ENCODE measurements at regions not wholly inside any gene's neighbourhood (a gene's known extent, or its start where the extent isn't known, plus 50 kb on each side); places are given as distances from the start of the nearest gene placed in this dataset.

DNA sequence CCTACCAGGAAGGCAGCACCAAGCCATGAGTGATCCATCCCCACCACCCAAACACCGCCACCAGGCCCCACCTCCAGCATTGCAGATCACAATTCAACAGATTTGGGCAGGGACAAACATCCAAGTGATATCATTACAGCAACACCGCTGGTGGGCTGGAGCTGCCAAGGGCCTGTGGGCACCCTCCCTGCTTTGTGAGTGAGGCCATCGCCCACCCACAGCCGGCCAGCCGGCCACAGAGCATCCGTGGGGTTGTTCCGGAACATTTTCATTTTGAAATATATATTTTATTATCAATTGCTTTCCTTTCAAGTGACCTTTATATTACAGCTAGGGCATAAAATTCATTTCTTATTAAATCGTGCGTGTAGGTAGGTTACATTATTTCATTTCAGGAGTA, 286.0 kb upstream of the CDH4 start:
- DNase-seq (ENCODE audit: low read depth, low spot score): no peak
- TF ChIP-seq POLR2AphosphoS5 (IDR thresholded peaks at IDR 0.05; ENCODE audit: low read depth, low read length) (no peak), TCF7L2 (IDR thresholded peaks at IDR 0.05; ENCODE audit: low read depth, low read length) (no peak), SIN3A (IDR thresholded peaks at IDR 0.05; ENCODE audit: borderline replicate concordance, insufficient read depth, low read depth, low read length) (no peak)
- TF ChIP-seq, protein P1, sequence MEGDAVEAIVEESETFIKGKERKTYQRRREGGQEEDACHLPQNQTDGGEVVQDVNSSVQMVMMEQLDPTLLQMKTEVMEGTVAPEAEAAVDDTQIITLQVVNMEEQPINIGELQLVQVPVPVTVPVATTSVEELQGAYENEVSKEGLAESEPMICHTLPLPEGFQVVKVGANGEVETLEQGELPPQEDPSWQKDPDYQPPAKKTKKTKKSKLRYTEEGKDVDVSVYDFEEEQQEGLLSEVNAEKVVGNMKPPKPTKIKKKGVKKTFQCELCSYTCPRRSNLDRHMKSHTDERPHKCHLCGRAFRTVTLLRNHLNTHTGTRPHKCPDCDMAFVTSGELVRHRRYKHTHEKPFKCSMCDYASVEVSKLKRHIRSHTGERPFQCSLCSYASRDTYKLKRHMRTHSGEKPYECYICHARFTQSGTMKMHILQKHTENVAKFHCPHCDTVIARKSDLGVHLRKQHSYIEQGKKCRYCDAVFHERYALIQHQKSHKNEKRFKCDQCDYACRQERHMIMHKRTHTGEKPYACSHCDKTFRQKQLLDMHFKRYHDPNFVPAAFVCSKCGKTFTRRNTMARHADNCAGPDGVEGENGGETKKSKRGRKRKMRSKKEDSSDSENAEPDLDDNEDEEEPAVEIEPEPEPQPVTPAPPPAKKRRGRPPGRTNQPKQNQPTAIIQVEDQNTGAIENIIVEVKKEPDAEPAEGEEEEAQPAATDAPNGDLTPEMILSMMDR (IDR thresholded peaks at IDR 0.05): no peak
- TF ChIP-seq, protein P2, sequence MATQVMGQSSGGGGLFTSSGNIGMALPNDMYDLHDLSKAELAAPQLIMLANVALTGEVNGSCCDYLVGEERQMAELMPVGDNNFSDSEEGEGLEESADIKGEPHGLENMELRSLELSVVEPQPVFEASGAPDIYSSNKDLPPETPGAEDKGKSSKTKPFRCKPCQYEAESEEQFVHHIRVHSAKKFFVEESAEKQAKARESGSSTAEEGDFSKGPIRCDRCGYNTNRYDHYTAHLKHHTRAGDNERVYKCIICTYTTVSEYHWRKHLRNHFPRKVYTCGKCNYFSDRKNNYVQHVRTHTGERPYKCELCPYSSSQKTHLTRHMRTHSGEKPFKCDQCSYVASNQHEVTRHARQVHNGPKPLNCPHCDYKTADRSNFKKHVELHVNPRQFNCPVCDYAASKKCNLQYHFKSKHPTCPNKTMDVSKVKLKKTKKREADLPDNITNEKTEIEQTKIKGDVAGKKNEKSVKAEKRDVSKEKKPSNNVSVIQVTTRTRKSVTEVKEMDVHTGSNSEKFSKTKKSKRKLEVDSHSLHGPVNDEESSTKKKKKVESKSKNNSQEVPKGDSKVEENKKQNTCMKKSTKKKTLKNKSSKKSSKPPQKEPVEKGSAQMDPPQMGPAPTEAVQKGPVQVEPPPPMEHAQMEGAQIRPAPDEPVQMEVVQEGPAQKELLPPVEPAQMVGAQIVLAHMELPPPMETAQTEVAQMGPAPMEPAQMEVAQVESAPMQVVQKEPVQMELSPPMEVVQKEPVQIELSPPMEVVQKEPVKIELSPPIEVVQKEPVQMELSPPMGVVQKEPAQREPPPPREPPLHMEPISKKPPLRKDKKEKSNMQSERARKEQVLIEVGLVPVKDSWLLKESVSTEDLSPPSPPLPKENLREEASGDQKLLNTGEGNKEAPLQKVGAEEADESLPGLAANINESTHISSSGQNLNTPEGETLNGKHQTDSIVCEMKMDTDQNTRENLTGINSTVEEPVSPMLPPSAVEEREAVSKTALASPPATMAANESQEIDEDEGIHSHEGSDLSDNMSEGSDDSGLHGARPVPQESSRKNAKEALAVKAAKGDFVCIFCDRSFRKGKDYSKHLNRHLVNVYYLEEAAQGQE (IDR thresholded peaks at IDR 0.05; ENCODE audit: insufficient read depth in 1 of 2, low read depth in 2 of 2, low read length in 1 of 2): no peak
- ChIA-PET POLR2A (no interaction called here), CTCF (no interaction called here)
- Histone ChIP-seq H3K36me3 (ENCODE audit: control insufficient read depth, insufficient read depth, low read length) (no peaks in the 10 kb centered on the region; the same call in 1 of the 2 replicates), H3K4me3 (ENCODE audit: low read depth in 2 of 2, low read length in 2 of 2) (no peak overlapping the region), H3K4me1 (ENCODE audit: control insufficient read depth, insufficient read depth, low read length) (no peaks in the 10 kb centered on the region), H3K27me3 (ENCODE audit: control insufficient read depth, insufficient read depth, low read length) (no peaks in the 10 kb centered on the region), H3K27ac (ENCODE audit: low read length) (no peak overlapping the region), H3K9me3 (ENCODE audit: control insufficient read depth, insufficient read depth, low read depth, low read length) (no peaks in the 10 kb centered on the region)
- no TSS peak for BruUV-seq (replicated peaks)
- ATAC-seq: no peak
- intact Hi-C loops (cut with micrococcal nuclease; ENCODE audit: unreplicated experiment) (no loop called here), in situ Hi-C loops (cut with HindIII; ENCODE audit: low pct_unique_long_range_greater_than_20kb, low sequenced_read_pairs) (no loop called here)

DNA sequence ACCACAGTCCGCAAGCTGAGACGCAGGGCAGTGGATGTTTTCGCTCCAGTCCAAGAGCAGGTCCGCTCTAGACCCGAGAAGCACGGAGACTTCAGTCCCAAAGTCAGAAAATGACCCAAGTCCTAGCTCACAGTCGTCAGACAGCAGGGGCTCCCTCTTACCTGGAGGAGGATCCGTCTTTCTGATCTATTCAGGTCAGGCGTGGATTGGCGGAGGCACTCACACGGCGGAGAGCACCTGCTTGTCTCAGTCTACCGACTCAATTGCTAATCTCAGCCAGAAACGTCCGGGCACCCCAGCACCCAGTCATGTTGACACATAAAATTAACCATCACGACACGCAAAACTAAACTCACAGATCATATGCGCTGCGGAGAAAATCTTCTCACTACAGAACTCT, 285.3 kb upstream of the CDH4 start:
- Histone ChIP-seq H3K9me3 (ENCODE audit: control insufficient read depth, insufficient read depth, low read depth, low read length) (no peaks in the 10 kb centered on the region), H3K4me1 (ENCODE audit: control insufficient read depth, insufficient read depth, low read length) (no peaks in the 10 kb centered on the region), H3K36me3 (ENCODE audit: control insufficient read depth, insufficient read depth, low read length) (no peaks in the 10 kb centered on the region; the same call in 1 of the 2 replicates), H3K27me3 (ENCODE audit: control insufficient read depth, insufficient read depth, low read length) (no peaks in the 10 kb centered on the region), H3K4me3 (ENCODE audit: low read depth in 2 of 2, low read length in 2 of 2) (no peak overlapping the region), H3K27ac (ENCODE audit: low read length) (no peak overlapping the region)
- intact Hi-C loops (cut with micrococcal nuclease; ENCODE audit: unreplicated experiment) (no loop called here), in situ Hi-C loops (cut with HindIII; ENCODE audit: low pct_unique_long_range_greater_than_20kb, low sequenced_read_pairs) (no loop called here)
- CTCF ChIA-PET: no interaction called here
- POLR2A ChIA-PET: no interaction called here
- DNase-seq (ENCODE audit: low read depth, low spot score) (no peak), ATAC-seq (no peak)
- BruUV-seq (replicated peaks): no TSS peak
- TF ChIP-seq SIN3A (IDR thresholded peaks at IDR 0.05; ENCODE audit: borderline replicate concordance, insufficient read depth, low read depth, low read length): no peak
- no peak for TF ChIP-seq POLR2AphosphoS5 (IDR thresholded peaks at IDR 0.05; ENCODE audit: low read depth, low read length)
- TF ChIP-seq, protein P2 (IDR thresholded peaks at IDR 0.05; ENCODE audit: insufficient read depth in 1 of 2, low read depth in 2 of 2, low read length in 1 of 2): no peak
- TF ChIP-seq, protein P1 (IDR thresholded peaks at IDR 0.05): no peak
- no peak for TF ChIP-seq TCF7L2 (IDR thresholded peaks at IDR 0.05; ENCODE audit: low read depth, low read length)

Measured in Panc1 (cell line).